ENCODE measurements at regions not wholly inside any gene's neighbourhood (a gene's known extent, or its start where the extent isn't known, plus 50 kb on each side); places are given as distances from the start of the nearest gene placed in this dataset.

DNA sequence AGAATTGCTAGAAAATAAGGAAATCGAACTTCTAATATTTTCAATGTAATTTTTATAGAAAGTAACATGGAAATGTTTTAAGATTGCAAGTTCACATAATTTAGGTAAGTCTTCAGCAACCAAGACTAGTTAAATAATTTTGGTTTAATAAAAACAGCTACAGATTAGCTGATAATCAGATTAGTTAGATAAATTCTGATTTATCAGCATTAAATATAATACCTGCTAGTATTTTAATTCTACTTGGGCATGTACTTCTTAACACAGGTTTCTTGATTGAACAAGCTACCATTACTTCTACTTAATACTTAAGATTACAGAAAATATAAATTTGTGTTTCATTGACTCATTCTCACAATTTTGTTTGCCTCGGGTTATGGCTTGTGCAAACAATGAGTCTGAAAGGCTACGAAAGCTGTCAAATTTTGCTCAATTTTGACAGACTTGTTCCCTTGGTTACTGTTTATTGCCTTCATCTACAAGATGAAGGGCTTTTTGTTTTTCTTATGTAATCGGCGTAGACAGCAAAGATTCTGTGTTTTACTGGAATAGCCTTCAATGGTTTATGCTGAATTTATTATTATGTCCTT, 116.1 kb upstream of the NUDT4 start:
- POLR2A ChIA-PET: no interaction called here
- Histone ChIP-seq H3K9me3 (no peaks in the 10 kb centered on the region), H3K4me1 (peaks cover 1% of the 10 kb centered on the region; the same call in 1 of the 2 replicates), H3K4me3 (ENCODE audit: low read depth, low read length) (no peak overlapping the region), H3K36me3 (ENCODE audit: control insufficient read depth, insufficient read depth, low read length) (no peaks in the 10 kb centered on the region), H3K27me3 (replicated peaks; ENCODE audit: control insufficient read depth, insufficient read depth, low read length) (no peaks in the 10 kb centered on the region)
- no peak for DNase-seq
- Mint-ChIP-seq H3K4me3 (ENCODE audit: unreplicated experiment) (no peak overlapping the region), H3K27me3 (ENCODE audit: insufficient read depth, unreplicated experiment) (no peaks in the 10 kb centered on the region), H3K36me3 (ENCODE audit: insufficient read depth, unreplicated experiment) (no peaks in the 10 kb centered on the region), H3K9me3 (ENCODE audit: unreplicated experiment) (no peaks in the 10 kb centered on the region), H3K4me1 (ENCODE audit: low read depth, unreplicated experiment) (no peaks in the 10 kb centered on the region), H3K27ac (ENCODE audit: unreplicated experiment) (no peak overlapping the region)
- no TSS peak for BruUV-seq (replicated peaks)
- CTCF ChIA-PET: no interaction called here
- TF ChIP-seq, protein P1, sequence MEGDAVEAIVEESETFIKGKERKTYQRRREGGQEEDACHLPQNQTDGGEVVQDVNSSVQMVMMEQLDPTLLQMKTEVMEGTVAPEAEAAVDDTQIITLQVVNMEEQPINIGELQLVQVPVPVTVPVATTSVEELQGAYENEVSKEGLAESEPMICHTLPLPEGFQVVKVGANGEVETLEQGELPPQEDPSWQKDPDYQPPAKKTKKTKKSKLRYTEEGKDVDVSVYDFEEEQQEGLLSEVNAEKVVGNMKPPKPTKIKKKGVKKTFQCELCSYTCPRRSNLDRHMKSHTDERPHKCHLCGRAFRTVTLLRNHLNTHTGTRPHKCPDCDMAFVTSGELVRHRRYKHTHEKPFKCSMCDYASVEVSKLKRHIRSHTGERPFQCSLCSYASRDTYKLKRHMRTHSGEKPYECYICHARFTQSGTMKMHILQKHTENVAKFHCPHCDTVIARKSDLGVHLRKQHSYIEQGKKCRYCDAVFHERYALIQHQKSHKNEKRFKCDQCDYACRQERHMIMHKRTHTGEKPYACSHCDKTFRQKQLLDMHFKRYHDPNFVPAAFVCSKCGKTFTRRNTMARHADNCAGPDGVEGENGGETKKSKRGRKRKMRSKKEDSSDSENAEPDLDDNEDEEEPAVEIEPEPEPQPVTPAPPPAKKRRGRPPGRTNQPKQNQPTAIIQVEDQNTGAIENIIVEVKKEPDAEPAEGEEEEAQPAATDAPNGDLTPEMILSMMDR (IDR thresholded peaks at IDR 0.05; ENCODE audit: insufficient read depth in 1 of 2, low read depth in 1 of 2, low read length in 1 of 2, severe bottlenecking in 1 of 2, unreplicated experiment in 1 of 2): no peak
- intact Hi-C loops (cut with micrococcal nuclease; ENCODE audit: unreplicated experiment): no loop called here

DNA sequence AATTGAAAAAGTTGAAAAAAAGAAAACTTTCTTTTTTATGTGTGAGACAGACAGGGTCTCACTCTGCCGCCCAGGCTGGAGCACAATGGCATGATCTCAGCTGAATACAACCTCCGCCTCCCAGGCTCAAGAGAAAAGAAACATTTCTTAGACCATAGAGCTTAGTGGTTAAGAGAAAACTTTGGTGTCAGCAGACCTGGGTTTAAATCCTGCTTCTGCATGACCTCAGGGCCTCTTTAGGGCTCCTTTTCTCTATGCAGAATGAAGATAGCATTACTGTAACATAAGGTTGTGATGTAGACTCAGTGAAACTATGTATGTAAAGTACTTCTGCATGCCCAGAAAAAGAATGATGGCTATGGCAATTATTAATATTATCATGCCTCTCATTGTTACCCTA, 104.7 kb upstream of the NUDT4 start:
- peaks cover 6% of the 10 kb centered on the region for H3K4me1 Mint-ChIP-seq (ENCODE audit: low read depth, unreplicated experiment)
- H3K4me3 Mint-ChIP-seq (ENCODE audit: unreplicated experiment): no peak overlapping the region
- Histone ChIP-seq H3K4me3 (ENCODE audit: low read depth, low read length) (no peak overlapping the region), H3K27me3 (replicated peaks; ENCODE audit: control insufficient read depth, insufficient read depth, low read length) (no peaks in the 10 kb centered on the region), H3K36me3 (ENCODE audit: control insufficient read depth, insufficient read depth, low read length) (no peaks in the 10 kb centered on the region), H3K9me3 (no peaks in the 10 kb centered on the region), H3K4me1 (0 out of 2 replicates have a peak, but pooled peaks cover 2% of the 10 kb centered on the region)
- no peak overlapping the region for H3K27ac Mint-ChIP-seq (ENCODE audit: unreplicated experiment)
- CTCF ChIA-PET: no interaction called here
- intact Hi-C loops (cut with micrococcal nuclease; ENCODE audit: unreplicated experiment): no loop called here
- H3K9me3 Mint-ChIP-seq (ENCODE audit: unreplicated experiment): peaks cover 3% of the 10 kb centered on the region
- no TSS peak for BruUV-seq (replicated peaks)
- H3K36me3 Mint-ChIP-seq (ENCODE audit: insufficient read depth, unreplicated experiment): no peaks in the 10 kb centered on the region
- no peak for DNase-seq
- TF ChIP-seq, protein P1 (IDR thresholded peaks at IDR 0.05; ENCODE audit: insufficient read depth in 1 of 2, low read depth in 1 of 2, low read length in 1 of 2, severe bottlenecking in 1 of 2, unreplicated experiment in 1 of 2): no peak
- POLR2A ChIA-PET: no interaction called here
- no peaks in the 10 kb centered on the region for H3K27me3 Mint-ChIP-seq (ENCODE audit: insufficient read depth, unreplicated experiment)

DNA sequence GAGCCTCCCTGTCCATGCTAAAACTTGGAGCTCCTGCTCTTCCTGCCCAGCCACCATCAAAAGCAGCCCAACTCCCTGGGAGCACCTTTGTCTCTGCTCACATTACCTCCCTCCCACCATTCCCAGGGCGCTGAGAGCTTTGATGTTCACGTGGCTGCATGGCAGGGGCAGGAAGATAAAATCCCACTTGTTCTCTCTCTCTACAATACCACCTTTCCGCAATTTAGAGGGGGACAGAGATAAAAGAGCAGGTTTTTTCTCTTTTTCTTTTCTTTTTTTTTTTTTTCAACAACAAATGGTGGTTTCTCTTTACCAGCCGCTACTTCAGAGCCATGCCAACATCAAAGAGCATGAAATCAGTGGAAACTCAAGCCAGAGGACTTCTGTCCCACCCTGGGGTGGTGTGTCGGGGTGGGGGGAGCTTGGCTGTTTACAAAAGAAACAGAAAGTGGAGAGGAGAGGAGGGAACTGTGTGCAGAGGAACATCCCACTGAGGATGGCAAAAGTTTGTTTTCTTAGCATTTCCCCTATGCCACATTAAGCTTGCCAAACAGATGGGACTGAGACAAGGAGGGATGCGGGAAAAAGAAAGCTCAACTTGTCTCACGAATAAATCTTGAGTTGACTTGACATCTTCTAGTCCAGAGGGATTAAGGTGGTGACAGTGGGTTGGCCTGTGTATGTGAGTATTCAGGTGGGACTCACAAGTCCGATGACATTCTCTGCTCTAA, 103.7 kb upstream of the NUDT4 start:
- H3K27ac Mint-ChIP-seq (ENCODE audit: unreplicated experiment): no peak overlapping the region
- no peaks in the 10 kb centered on the region for H3K9me3 Mint-ChIP-seq (ENCODE audit: unreplicated experiment)
- no peaks in the 10 kb centered on the region for H3K27me3 ChIP-seq (replicated peaks; ENCODE audit: control insufficient read depth, insufficient read depth, low read length)
- TF ChIP-seq, protein P1 (IDR thresholded peaks at IDR 0.05; ENCODE audit: insufficient read depth in 1 of 2, low read depth in 1 of 2, low read length in 1 of 2, severe bottlenecking in 1 of 2, unreplicated experiment in 1 of 2): no peak
- CTCF ChIA-PET: no interaction called here
- H3K9me3 ChIP-seq: no peaks in the 10 kb centered on the region
- H3K4me1 Mint-ChIP-seq (ENCODE audit: low read depth, unreplicated experiment): peaks cover 6% of the 10 kb centered on the region
- POLR2A ChIA-PET: no interaction called here
- no peak overlapping the region for H3K4me3 Mint-ChIP-seq (ENCODE audit: unreplicated experiment)
- peak; percentile 10 to 43 for DNase-seq
- H3K27me3 Mint-ChIP-seq (ENCODE audit: insufficient read depth, unreplicated experiment): no peaks in the 10 kb centered on the region
- intact Hi-C loops (cut with micrococcal nuclease; ENCODE audit: unreplicated experiment): no loop called here
- H3K4me3 ChIP-seq (ENCODE audit: low read depth, low read length): no peak overlapping the region
- no TSS peak for BruUV-seq (replicated peaks)
- H3K36me3 Mint-ChIP-seq (ENCODE audit: insufficient read depth, unreplicated experiment): no peaks in the 10 kb centered on the region
- H3K4me1 ChIP-seq: peaks cover 4% of the 10 kb centered on the region
- H3K36me3 ChIP-seq (ENCODE audit: control insufficient read depth, insufficient read depth, low read length): no peaks in the 10 kb centered on the region

All from Caco-2 (cell line).